Liver (tissue), 3 donors: ENCODE measurements at regions not wholly inside any gene's neighbourhood (a gene's known extent, or its start where the extent isn't known, plus 50 kb on each side); places are given as distances from the start of the nearest gene placed in this dataset.
"Not testable (repeated sequence)": the region's sequence is repeated elsewhere in the genome, so short reads cannot be mapped to it uniquely, and the experiment has no call there.

Experiments
- ATF3 ChIP-seq: IDR thresholded peaks from 2 replicates; pipeline ENCODE4 v1.6.1; 2016; ENCODE audit warnings: antibody characterized with exemption
- JUND ChIP-seq, 2 donors: IDR thresholded peaks; 2 replicates each; pipeline ENCODE4 v1.6.1; 2016; ENCODE audit warnings: antibody characterized with exemption in 2 of 2
- TF ChIP-seq, protein P1 (sequence below): fragments of 150-350 bp; IDR thresholded peaks from 2 replicates; pipeline ENCODE4 v1.5.1; 2017; ENCODE audit warnings: improper control_type of control experiment, low read depth, low read length; ENCODE audit not compliant: missing input control
- donor health status: healthy.
- donor health status: healthy.

GRCh38 chr2:13699939-13700338, 932.6 kb upstream of the LRATD1 start:
- not testable (repeated sequence) for TF ChIP-seq ATF3; JUND (IDR thresholded peaks at IDR 0.05)
- TF ChIP-seq, protein P1, sequence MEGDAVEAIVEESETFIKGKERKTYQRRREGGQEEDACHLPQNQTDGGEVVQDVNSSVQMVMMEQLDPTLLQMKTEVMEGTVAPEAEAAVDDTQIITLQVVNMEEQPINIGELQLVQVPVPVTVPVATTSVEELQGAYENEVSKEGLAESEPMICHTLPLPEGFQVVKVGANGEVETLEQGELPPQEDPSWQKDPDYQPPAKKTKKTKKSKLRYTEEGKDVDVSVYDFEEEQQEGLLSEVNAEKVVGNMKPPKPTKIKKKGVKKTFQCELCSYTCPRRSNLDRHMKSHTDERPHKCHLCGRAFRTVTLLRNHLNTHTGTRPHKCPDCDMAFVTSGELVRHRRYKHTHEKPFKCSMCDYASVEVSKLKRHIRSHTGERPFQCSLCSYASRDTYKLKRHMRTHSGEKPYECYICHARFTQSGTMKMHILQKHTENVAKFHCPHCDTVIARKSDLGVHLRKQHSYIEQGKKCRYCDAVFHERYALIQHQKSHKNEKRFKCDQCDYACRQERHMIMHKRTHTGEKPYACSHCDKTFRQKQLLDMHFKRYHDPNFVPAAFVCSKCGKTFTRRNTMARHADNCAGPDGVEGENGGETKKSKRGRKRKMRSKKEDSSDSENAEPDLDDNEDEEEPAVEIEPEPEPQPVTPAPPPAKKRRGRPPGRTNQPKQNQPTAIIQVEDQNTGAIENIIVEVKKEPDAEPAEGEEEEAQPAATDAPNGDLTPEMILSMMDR = not testable (repeated sequence)
